Fibroblast of the aortic adventitia (primary cell): ENCODE measurements at regions not wholly inside any gene's neighbourhood (a gene's known extent, or its start where the extent isn't known, plus 50 kb on each side); places are given as distances from the start of the nearest gene placed in this dataset.

Experiments
- DNase-seq: peaks from one replicate; pipeline ENCODE4 v3.0.0-alpha.2; 2010; ENCODE audit warnings: low read depth
- H3K4me3 ChIP-seq: 2 replicates; pipeline ENCODE4 v1.5.1; 2011; ENCODE audit warnings: low read depth, mild to moderate bottlenecking, control low read depth, low read length, moderate library complexity
- CTCF ChIP-seq: IDR thresholded peaks from 2 replicates; pipeline ENCODE4 v1.5.1; 2011; ENCODE audit warnings: mild to moderate bottlenecking, low read length, control low read depth, inconsistent platforms; ENCODE audit not compliant: insufficient read depth

- no peak for DNase-seq
- no peak overlapping the region for H3K4me3 ChIP-seq
- no peak for TF ChIP-seq CTCF
Observed at GRCh38 chr16:49168126-49168525, 113.5 kb downstream of the CBLN1 start.

GRCh38 chr16:49165025-49165424, 116.6 kb downstream of the CBLN1 start:
- H3K4me3 ChIP-seq, result no peak overlapping the region
- TF ChIP-seq CTCF, result no peak
- DNase-seq, result no peak

- no peak overlapping the region for H3K4me3 ChIP-seq
- no peak for DNase-seq
- no peak for TF ChIP-seq CTCF
Observed at GRCh38 chr16:49161191-49161590, 120.4 kb downstream of the CBLN1 start.

GRCh38 chr16:49158029-49158642, 123.5 kb downstream of the CBLN1 start:
- no peak overlapping the region for H3K4me3 ChIP-seq
- TF ChIP-seq CTCF, result no peak
- peak; percentile 5 for DNase-seq

- DNase-seq, result no peak
- no peak overlapping the region for H3K4me3 ChIP-seq
- no peak for TF ChIP-seq CTCF
Observed at GRCh38 chr16:49150341-49150740, 131.3 kb downstream of the CBLN1 start.

GRCh38 chr16:49148410-49148809, 133.2 kb downstream of the CBLN1 start:
- TF ChIP-seq CTCF, result no peak
- no peak overlapping the region for H3K4me3 ChIP-seq

GRCh38 chr16:49140618-49141017, 141.0 kb downstream of the CBLN1 start:
- no peak overlapping the region for H3K4me3 ChIP-seq
- DNase-seq, result no peak
- TF ChIP-seq CTCF, result no peak

More at GRCh38 chr16:49148410-49148809, 133.2 kb downstream of the CBLN1 start:
- DNase-seq, result no peak
